Kidney (tissue), 13 donors: ENCODE measurements at regions not wholly inside any gene's neighbourhood (a gene's known extent, or its start where the extent isn't known, plus 50 kb on each side); places are given as distances from the start of the nearest gene placed in this dataset.

Source experiments
- DNase-seq, 5 donors: peaks; one replicate each; pipeline ENCODE4 v3.0.0-alpha.2; 2013 to 2020
- FAIRE-seq: peaks from 2 replicates; lab custom pipeline; 2012; peaks lifted over from hg19 to GRCh38; lab: Jason Lieb, UNC
- H3K27ac ChIP-seq, 2 donors: one replicate each; pipeline ENCODE4 v1.7.0; 2013; ENCODE audit warnings: low read depth in 2 of 2, low read length in 2 of 2, inconsistent platforms in 1 of 2
- H3K27me3 ChIP-seq: one replicate; pipeline ENCODE4 v1.7.1; 2013; ENCODE audit warnings: low read length, inconsistent platforms; ENCODE audit not compliant: control insufficient read depth, insufficient read depth
- H3K36me3 ChIP-seq, 3 donors: one replicate each; pipeline versions ENCODE4 v1.7.0 to v1.7.1; 2013; ENCODE audit warnings: low read length in 3 of 3, control low read depth in 1 of 3, inconsistent platforms in 1 of 3; ENCODE audit not compliant: insufficient read depth in 3 of 3, control insufficient read depth in 2 of 3
- H3K4me1 ChIP-seq, 3 donors: one replicate each; pipeline versions ENCODE4 v1.7.0 to v1.7.1; 2013; ENCODE audit warnings: low read length in 3 of 3, inconsistent platforms in 1 of 3, low read depth in 1 of 3; ENCODE audit not compliant: control insufficient read depth in 2 of 3, insufficient read depth in 2 of 3
- H3K4me3 ChIP-seq, 3 donors: one replicate each; pipeline versions ENCODE4 v1.7.0 to v1.8.1; 2013; ENCODE audit warnings: low read length in 3 of 3, control low read depth in 1 of 3, inconsistent platforms in 1 of 3
- H3K9ac ChIP-seq, 3 donors: one replicate each; pipeline versions ENCODE4 v1.7.0 to v1.7.1; 2013; ENCODE audit warnings: low read length in 3 of 3, control low read depth in 1 of 3, inconsistent platforms in 1 of 3
- H3K9me3 ChIP-seq, 3 donors: one replicate each; pipeline versions ENCODE4 v1.7.0 to v1.7.1; 2013; ENCODE audit warnings: low read length in 3 of 3, control low read depth in 1 of 3, inconsistent platforms in 1 of 3; ENCODE audit not compliant: control insufficient read depth in 2 of 3, insufficient read depth in 1 of 3
- intact Hi-C: fragments of 100-400 bp; cut with DNase I; formaldehyde crosslinking; loops from one replicate; pipeline ENCODE4 v1.11.1; 2022
- TF ChIP-seq, protein P1 (sequence below): IDR thresholded peaks from 3 replicates; pipeline ENCODE4 v1.5.1; 2012; ENCODE audit warnings: mild to moderate bottlenecking, moderate library complexity, borderline replicate concordance; ENCODE audit not compliant: insufficient read depth; ENCODE audit errors: extremely low read depth
- donor health status: control.
- donor health status: control.
- donor health status: control.
- donor health status: control.
- donor health status: control.
- donor health status: DM: yes; HTN: yes; CAD: no.
- donor health status: Normal renal cell carcinoma (clear cell type).

DNA sequence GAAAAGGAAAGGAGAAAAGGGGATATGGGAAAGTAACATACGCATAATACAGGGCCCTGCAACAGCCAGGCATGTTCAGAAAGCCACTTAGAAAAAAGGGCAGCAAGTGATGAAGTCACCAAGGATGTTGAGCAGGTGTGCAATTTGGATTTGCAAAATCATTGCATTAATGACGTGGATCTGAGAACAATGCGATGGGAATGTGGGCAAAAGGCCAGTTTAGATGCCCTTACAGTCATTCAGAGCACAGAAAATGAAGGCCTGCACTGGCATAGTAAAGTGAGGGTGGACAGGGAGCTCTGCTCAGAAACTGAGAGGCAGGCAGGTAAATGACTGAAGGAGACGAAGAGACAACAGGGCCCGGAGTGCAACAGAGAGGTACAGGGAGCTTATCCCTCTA is 123.7 kb upstream of the NHSL1 start:
- H3K27ac ChIP-seq = no peak overlapping the region
- TF ChIP-seq, protein P1, sequence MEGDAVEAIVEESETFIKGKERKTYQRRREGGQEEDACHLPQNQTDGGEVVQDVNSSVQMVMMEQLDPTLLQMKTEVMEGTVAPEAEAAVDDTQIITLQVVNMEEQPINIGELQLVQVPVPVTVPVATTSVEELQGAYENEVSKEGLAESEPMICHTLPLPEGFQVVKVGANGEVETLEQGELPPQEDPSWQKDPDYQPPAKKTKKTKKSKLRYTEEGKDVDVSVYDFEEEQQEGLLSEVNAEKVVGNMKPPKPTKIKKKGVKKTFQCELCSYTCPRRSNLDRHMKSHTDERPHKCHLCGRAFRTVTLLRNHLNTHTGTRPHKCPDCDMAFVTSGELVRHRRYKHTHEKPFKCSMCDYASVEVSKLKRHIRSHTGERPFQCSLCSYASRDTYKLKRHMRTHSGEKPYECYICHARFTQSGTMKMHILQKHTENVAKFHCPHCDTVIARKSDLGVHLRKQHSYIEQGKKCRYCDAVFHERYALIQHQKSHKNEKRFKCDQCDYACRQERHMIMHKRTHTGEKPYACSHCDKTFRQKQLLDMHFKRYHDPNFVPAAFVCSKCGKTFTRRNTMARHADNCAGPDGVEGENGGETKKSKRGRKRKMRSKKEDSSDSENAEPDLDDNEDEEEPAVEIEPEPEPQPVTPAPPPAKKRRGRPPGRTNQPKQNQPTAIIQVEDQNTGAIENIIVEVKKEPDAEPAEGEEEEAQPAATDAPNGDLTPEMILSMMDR = no peak
- H3K36me3 ChIP-seq = no peaks in the 10 kb centered on the region
- no peaks in the 10 kb centered on the region for H3K27me3 ChIP-seq
- no peak overlapping the region for H3K4me3 ChIP-seq
- no peaks in the 10 kb centered on the region for H3K4me1 ChIP-seq
- FAIRE-seq (no peak), DNase-seq (no peak)
- intact Hi-C loops = no loop called here
- H3K9ac ChIP-seq = no peak overlapping the region
- H3K9me3 ChIP-seq = no peaks in the 10 kb centered on the region

DNA sequence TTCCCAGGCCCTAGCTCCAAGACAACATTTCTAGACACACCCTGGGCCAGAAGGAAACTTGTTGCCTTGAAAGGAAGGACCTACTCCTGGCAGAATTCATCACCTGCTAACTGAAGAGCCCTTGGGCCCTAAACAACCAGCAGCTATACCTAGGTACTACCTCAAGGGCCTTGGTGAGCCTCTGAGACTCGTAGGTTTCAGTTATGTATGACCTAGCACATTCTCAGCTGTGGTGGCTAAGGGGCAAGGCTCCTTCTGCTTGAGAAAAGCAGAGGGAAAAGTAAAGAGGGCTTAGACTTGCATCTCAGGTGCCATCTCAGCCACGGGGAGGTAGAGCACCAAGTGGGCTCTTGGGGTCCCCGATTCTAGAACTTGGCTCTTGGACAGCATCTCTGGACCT is 132.3 kb upstream of the NHSL1 start:
- Histone ChIP-seq H3K27me3 (no peaks in the 10 kb centered on the region), H3K27ac (no peak overlapping the region), H3K4me1 (no peaks in the 10 kb centered on the region), H3K9me3 (no peaks in the 10 kb centered on the region), H3K4me3 (no peak overlapping the region), H3K9ac (no peak overlapping the region), H3K36me3 (no peaks in the 10 kb centered on the region)
- FAIRE-seq (no peak), DNase-seq (no peak)
- TF ChIP-seq, protein P1 = no peak
- intact Hi-C loops = no loop called here

- TF ChIP-seq, protein P1 = no peak
- Histone ChIP-seq H3K27ac (no peak overlapping the region), H3K27me3 (no peaks in the 10 kb centered on the region), H3K36me3 (no peaks in the 10 kb centered on the region), H3K9me3 (no peaks in the 10 kb centered on the region), H3K9ac (no peak overlapping the region), H3K4me1 (no peaks in the 10 kb centered on the region), H3K4me3 (no peak overlapping the region)
- intact Hi-C loops = no loop called here
- no peak for FAIRE-seq
- no peak for DNase-seq
These were observed 135.7 kb upstream of the CCDC28A start for GRCh38 chr6:138637822-138638221.

GRCh38 chr6:138638604-138639003 is 135.0 kb upstream of the CCDC28A start:
- FAIRE-seq = no peak
- Histone ChIP-seq H3K9me3 (no peaks in the 10 kb centered on the region), H3K4me3 (no peak overlapping the region), H3K9ac (no peak overlapping the region), H3K4me1 (no peaks in the 10 kb centered on the region), H3K36me3 (no peaks in the 10 kb centered on the region), H3K27me3 (no peaks in the 10 kb centered on the region), H3K27ac (no peak overlapping the region)
- DNase-seq = no peak
- intact Hi-C loops = no loop called here
- TF ChIP-seq, protein P1 = no peak
